H1 (cell line): ENCODE measurements at regions not wholly inside any gene's neighbourhood (a gene's known extent, or its start where the extent isn't known, plus 50 kb on each side); places are given as distances from the start of the nearest gene placed in this dataset.

Experiments
- HDAC6 ChIP-seq: IDR thresholded peaks from one replicate; pipeline ENCODE4 v1.7.1; 2012; ENCODE audit warnings: low read depth, mild to moderate bottlenecking, inconsistent platforms, low read length, moderate library complexity
- KDM4A ChIP-seq: IDR thresholded peaks from one replicate; pipeline ENCODE4 v1.7.1; 2012; ENCODE audit warnings: low read depth, mild to moderate bottlenecking, moderate library complexity, low read length, inconsistent platforms; ENCODE audit not compliant: severe bottlenecking
- RNF2 ChIP-seq: fragments of 200-900, 300-1000 bp; sonication (generic); IDR thresholded peaks from 2 replicates; pipeline ENCODE4 v1.7.1; 2016; ENCODE audit warnings: borderline replicate concordance, low read depth, mild to moderate bottlenecking, antibody characterized with exemption, low read length; ENCODE audit not compliant: poor library complexity, severe bottlenecking; ENCODE audit errors: missing control alignments
- YY1 ChIP-seq: IDR thresholded peaks from 2 replicates; pipeline ENCODE4 v1.6.1; 2011; ENCODE audit warnings: low read depth, mild to moderate bottlenecking, low read length

DNA sequence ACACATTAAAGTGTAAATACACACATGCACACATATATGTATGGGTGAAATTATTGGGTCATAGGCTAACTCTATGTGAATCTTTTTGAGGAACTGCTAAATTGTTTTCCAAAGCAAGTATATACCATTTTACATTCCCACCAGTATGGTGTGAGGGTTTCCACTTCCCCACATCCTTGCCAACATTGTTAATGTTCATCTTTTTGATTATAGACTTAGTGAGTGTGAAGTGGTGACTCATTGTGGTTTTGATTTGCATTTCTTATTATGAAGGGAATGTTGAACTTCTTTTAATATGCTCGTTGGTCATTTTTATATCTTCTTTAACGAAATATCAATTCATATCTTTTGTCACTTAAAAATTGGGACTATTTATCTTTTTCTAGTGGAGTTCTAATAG lies 181.8 kb upstream of the GCFC2 start (continued):
- TF ChIP-seq KDM4A (no peak), RNF2 (no peak), HDAC6 (no peak), YY1 (no peak)
